Cardiac muscle cell (in vitro differentiated cells and primary cell): ENCODE measurements at regions not wholly inside any gene's neighbourhood (a gene's known extent, or its start where the extent isn't known, plus 50 kb on each side); places are given as distances from the start of the nearest gene placed in this dataset.
A peak's percentile ranks its signal among the peaks of the same experiment; 100 is the strongest.

Experiments used
- DNase-seq, 2 donors: peaks; one replicate each; pipeline versions ENCODE4 v3.0.0 to v3.0.0-alpha.2; 2010 to 2017; ENCODE audit warnings: low read depth in 1 of 2, low spot score in 1 of 2
- H3K27ac ChIP-seq: fragments of 200-600 bp; sonication (generic); 2 replicates; pipeline ENCODE4 v1.5.1; 2016
- H3K27me3 ChIP-seq: fragments of 200-600 bp; sonication (generic); 2 replicates; pipeline ENCODE4 v1.6.0; 2016; ENCODE audit warnings: control low read depth
- H3K36me3 ChIP-seq: fragments of 200-600 bp; sonication (generic); 2 replicates; pipeline ENCODE4 v1.5.1; 2016; ENCODE audit warnings: control low read depth
- H3K4me1 ChIP-seq: fragments of 200-600 bp; sonication (generic); 2 replicates; pipeline ENCODE4 v1.8.1; 2017; ENCODE audit warnings: low read depth, mild to moderate bottlenecking, mixed run types
- H3K4me3 ChIP-seq: fragments of 200-600 bp; sonication (generic); 2 replicates; pipeline ENCODE4 v1.5.1; 2016; ENCODE audit warnings: mild to moderate bottlenecking
- H3K9me3 ChIP-seq: fragments of 200-600 bp; sonication (generic); 2 replicates; pipeline ENCODE4 v1.5.1; 2017; ENCODE audit warnings: low read depth, mild to moderate bottlenecking, control low read depth
- CTCF ChIP-seq: IDR thresholded peaks from 2 replicates; pipeline ENCODE4 v1.5.1; 2012; ENCODE audit warnings: low read depth, mild to moderate bottlenecking, low read length

DNA sequence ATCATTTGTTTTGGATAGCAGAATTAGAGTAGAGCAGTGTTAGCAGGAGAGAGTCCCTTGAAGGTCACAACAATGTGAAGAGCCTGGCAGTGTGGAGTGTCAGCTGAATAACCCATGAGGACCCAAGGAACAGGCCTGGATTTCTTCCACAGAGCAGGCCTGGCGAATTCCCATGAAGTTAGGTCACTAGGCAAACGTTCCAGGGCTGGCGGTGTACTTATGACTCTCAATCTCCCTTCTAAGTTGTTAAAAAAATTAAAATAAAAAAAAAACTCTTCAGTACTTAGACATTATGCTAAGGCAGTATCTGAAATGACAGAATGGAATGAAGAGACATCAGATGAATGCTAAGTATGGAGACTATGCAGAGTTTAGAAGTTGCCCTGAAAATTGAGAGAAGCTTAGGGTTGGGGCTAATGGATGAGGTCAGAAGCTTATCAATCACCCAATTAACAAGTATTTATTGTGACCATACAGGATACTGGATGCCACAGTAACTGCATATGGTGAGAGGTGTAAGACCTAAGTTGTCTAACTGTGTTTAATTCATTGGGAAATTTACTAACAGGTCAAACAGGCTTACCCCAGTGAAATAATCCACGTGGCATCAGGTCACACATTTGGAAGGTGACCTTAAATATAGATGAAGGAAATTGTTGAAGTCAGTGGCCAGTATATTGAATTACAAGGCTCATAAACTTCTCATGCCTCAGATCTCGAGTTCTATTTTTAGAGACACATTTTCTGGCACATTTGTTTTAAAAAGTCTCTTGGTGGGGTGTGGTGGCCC lies 126.2 kb upstream of the NRP1 start:
- DNase-seq = peak; percentile 57 to 90
- Histone ChIP-seq H3K4me3 (no peak overlapping the region), H3K27me3 (no peaks in the 10 kb centered on the region), H3K9me3 (no peaks in the 10 kb centered on the region), H3K27ac (peak overlapping the region; percentile 95), H3K4me1 (peaks cover 20% of the 10 kb centered on the region), H3K36me3 (no peaks in the 10 kb centered on the region)
- no peak for TF ChIP-seq CTCF

GRCh38 chr10:33459602-33460001 lies 125.1 kb upstream of the NRP1 start:
- Histone ChIP-seq H3K4me1 (peaks cover 20% of the 10 kb centered on the region), H3K4me3 (no peak overlapping the region), H3K36me3 (no peaks in the 10 kb centered on the region), H3K9me3 (no peaks in the 10 kb centered on the region), H3K27ac (peak overlapping the region; percentile 95), H3K27me3 (no peaks in the 10 kb centered on the region)
- no peak for DNase-seq
- TF ChIP-seq CTCF = no peak

DNA sequence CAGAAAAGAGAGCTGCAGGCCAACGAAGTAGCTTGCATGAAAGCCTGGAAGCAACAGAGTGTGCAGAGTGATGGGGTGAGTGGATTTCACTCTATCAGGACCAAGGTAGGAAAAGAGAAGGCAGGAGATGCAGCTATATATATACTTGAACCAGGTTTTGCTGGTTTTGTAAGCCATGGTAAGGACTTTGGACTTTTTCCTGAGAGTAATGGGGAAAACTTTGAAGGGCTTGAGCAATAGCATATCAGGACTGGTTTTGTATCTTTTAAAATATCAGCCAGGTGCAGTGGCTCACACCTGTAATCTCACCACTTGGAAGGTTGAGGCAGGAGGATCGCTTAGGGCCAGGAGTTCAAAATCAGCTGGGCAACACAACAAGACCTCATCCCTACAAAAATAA lies 120.6 kb upstream of the NRP1 start:
- no peaks in the 10 kb centered on the region for H3K9me3 ChIP-seq
- H3K27ac ChIP-seq = no peak overlapping the region
- H3K27me3 ChIP-seq = no peaks in the 10 kb centered on the region
- no peaks in the 10 kb centered on the region for H3K36me3 ChIP-seq
- no peak for TF ChIP-seq CTCF
- peaks cover 5% of the 10 kb centered on the region for H3K4me1 ChIP-seq
- no peak for DNase-seq
- no peak overlapping the region for H3K4me3 ChIP-seq

DNA sequence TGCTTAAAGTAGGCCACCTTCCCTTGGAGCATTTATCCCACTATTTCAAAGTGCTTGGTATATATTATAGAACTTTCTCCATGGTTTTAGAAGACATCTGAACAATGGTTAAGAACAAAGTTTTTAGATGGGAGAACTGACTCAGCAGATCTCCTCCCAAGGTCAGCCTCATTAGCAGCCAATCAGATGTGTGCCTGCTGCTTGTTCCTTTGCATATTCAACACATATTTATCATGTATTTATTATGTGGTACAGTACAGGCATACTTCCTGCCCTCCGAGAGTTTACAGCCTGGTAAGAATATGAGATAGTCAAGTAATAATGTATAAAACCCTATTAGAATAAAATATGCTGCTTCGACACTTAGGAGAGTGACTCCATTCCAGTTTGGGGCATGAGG lies 120.1 kb upstream of the NRP1 start:
- Histone ChIP-seq H3K36me3 (no peaks in the 10 kb centered on the region), H3K27ac (no peak overlapping the region), H3K9me3 (no peaks in the 10 kb centered on the region), H3K27me3 (no peaks in the 10 kb centered on the region), H3K4me3 (no peak overlapping the region), H3K4me1 (peaks cover under 1% of the 10 kb centered on the region)
- TF ChIP-seq CTCF = no peak
- no peak for DNase-seq

- Histone ChIP-seq H3K4me1 (no peaks in the 10 kb centered on the region), H3K4me3 (no peak overlapping the region), H3K36me3 (no peaks in the 10 kb centered on the region), H3K27ac (no peak overlapping the region), H3K9me3 (no peaks in the 10 kb centered on the region), H3K27me3 (no peaks in the 10 kb centered on the region)
- DNase-seq = no peak
- TF ChIP-seq CTCF = no peak
These were observed 118.9 kb upstream of the NRP1 start for GRCh38 chr10:33453081-33454025.
